ENCODE measurements at regions not wholly inside any gene's neighbourhood (a gene's known extent, or its start where the extent isn't known, plus 50 kb on each side); places are given as distances from the start of the nearest gene placed in this dataset.

DNA sequence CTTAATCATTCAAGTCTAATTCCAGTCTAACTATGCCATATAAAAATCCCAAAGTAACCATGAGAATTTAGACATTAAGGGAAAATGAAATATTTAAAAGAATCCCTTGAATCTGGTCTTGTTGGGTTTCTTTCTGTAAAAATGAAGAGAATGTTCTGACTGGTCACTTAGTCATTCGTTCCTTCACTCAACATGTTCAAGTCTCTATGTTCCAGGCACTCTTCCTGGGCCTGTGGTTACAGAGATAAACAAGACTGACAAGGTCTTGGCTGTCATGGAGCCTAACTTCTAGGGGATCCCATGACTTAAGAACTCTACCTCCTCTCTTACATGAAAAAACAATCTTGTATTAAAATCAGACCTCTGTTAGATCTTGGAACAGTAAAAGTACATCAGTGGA is 638.6 kb upstream of the TBL1XR1 start:
- H3K4me3 ChIP-seq (ENCODE audit: low read depth, low read length) = no peak overlapping the region
- no peak for DNase-seq (ENCODE audit: low read depth)
- no peak for TF ChIP-seq MAX (IDR thresholded peaks at IDR 0.05; ENCODE audit: low read depth, low read length)

GRCh38 chr3:177836671-177837070 is 639.4 kb upstream of the TBL1XR1 start:
- peak; percentile 60 for DNase-seq (ENCODE audit: low read depth)
- no peak overlapping the region for H3K4me3 ChIP-seq (ENCODE audit: low read depth, low read length)
- TF ChIP-seq MAX (IDR thresholded peaks at IDR 0.05; ENCODE audit: low read depth, low read length) (0 out of 2 replicates have a peak, but pooled peaks have one; percentile 20), MYC (IDR thresholded peaks at IDR 0.05; ENCODE audit: low read depth, low read length) (peak; percentile 55; the same call in 1 of the 2 replicates), POLR2A (IDR thresholded peaks at IDR 0.05; ENCODE audit: extremely low read depth, insufficient read length) (no peak)
- TF ChIP-seq, protein P1, sequence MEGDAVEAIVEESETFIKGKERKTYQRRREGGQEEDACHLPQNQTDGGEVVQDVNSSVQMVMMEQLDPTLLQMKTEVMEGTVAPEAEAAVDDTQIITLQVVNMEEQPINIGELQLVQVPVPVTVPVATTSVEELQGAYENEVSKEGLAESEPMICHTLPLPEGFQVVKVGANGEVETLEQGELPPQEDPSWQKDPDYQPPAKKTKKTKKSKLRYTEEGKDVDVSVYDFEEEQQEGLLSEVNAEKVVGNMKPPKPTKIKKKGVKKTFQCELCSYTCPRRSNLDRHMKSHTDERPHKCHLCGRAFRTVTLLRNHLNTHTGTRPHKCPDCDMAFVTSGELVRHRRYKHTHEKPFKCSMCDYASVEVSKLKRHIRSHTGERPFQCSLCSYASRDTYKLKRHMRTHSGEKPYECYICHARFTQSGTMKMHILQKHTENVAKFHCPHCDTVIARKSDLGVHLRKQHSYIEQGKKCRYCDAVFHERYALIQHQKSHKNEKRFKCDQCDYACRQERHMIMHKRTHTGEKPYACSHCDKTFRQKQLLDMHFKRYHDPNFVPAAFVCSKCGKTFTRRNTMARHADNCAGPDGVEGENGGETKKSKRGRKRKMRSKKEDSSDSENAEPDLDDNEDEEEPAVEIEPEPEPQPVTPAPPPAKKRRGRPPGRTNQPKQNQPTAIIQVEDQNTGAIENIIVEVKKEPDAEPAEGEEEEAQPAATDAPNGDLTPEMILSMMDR (IDR thresholded peaks at IDR 0.05; ENCODE audit: low read depth, low read length) = no peak

DNA sequence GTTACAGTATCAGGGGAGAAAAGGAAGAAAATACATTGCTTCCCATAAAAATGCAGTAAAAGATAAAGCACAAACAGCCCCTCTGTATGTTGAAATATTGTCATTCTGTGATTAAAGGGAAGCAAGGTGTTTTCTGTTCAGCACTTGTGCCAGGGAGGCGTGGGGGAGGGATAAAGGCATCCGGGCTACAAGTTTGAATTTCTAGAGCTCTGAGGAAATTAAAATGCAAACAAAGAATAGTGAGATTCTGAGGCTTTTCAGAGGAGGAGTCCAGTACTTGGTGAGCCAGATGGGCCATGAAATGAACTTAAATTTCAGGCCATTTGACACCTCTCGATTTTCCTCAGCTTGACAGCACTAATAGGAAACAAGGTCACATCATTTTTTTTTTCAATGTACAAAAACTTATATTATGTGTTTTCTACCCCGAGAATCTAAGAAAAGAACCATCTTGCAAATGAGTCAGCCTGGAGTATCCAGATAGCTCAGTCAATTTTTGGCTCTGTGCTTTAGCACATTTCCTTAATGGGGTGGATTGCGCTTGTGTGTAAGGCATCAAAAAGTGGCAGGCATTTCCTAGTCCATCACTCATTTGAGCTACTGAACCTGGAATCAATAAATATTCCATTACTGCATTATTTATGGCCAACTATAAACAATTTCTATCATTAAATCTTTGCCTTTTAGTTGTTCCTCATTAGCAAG is 640.8 kb upstream of the TBL1XR1 start:
- no peak for DNase-seq (ENCODE audit: low read depth)
- H3K4me3 ChIP-seq (ENCODE audit: low read depth, low read length) = no peak overlapping the region
- TF ChIP-seq, protein P1 (IDR thresholded peaks at IDR 0.05; ENCODE audit: low read depth, low read length) = no peak
- TF ChIP-seq MYC (IDR thresholded peaks at IDR 0.05; ENCODE audit: low read depth, low read length) (no peak), POLR2A (IDR thresholded peaks at IDR 0.05; ENCODE audit: extremely low read depth, insufficient read length) (no peak), MAX (IDR thresholded peaks at IDR 0.05; ENCODE audit: low read depth, low read length) (no peak)

DNA sequence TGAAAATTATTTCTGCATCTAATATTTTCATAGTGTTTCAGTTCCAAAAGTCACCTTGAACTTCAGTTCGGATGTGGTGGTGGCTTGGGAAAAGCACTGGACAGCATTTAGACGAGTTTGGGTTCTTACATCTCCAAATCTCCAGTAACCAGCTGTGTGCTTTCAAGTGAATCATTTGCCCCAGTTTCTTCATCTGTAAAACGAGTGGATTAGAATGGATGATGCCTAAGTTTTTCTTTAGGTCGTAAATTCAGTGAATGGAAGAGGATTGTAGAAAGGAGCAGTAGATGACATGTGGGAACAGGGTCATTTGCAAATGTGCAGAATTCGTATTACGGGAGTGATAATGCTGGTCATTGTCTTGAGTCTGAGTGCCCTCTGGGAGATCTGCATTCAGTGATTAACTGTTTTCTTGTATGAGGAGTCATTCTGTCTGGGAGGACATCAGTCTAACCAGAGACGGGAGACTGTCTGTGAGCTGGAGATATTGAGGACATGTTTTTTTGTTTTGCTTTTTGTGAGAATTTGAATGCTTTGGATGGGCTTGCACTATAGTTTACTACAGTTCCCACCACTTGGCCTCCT is 641.6 kb upstream of the TBL1XR1 start:
- no peak overlapping the region for H3K4me3 ChIP-seq (ENCODE audit: low read depth, low read length)
- TF ChIP-seq POLR2A (IDR thresholded peaks at IDR 0.05; ENCODE audit: extremely low read depth, insufficient read length) (no peak), MAX (IDR thresholded peaks at IDR 0.05; ENCODE audit: low read depth, low read length) (no peak), MYC (IDR thresholded peaks at IDR 0.05; ENCODE audit: low read depth, low read length) (no peak)
- TF ChIP-seq, protein P1 (IDR thresholded peaks at IDR 0.05; ENCODE audit: low read depth, low read length) = no peak
- no peak for DNase-seq (ENCODE audit: low read depth)

DNA sequence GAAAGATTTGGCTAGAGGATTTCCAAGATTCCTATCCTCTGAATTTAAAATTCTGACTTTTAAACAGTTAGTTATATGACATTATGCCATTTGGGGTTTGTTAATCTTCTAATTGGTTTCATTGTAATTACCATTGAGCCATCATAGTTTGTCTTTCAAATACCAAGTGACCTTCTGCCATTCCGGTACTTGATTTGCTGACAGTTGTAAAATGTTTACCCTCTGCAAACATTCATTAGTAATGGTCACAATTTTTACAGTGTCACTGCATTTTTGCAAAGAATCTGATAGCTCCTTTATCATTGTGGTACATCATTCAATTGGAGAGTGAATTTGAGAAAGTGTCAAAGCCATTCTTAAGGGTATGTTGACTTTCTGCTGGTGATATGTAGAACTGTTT is 645.0 kb upstream of the TBL1XR1 start:
- H3K4me3 ChIP-seq (ENCODE audit: low read depth, low read length) = no peak overlapping the region
- TF ChIP-seq POLR2A (IDR thresholded peaks at IDR 0.05; ENCODE audit: extremely low read depth, insufficient read length) (no peak), MYC (IDR thresholded peaks at IDR 0.05; ENCODE audit: low read depth, low read length) (no peak), MAX (IDR thresholded peaks at IDR 0.05; ENCODE audit: low read depth, low read length) (no peak)
- TF ChIP-seq, protein P1 (IDR thresholded peaks at IDR 0.05; ENCODE audit: low read depth, low read length) = no peak
- DNase-seq (ENCODE audit: low read depth) = no peak
